Activated T-cell treated with anti-CD3 and anti-CD28 coated beads, Interleukin-2, amount 50 U/mL, for 72 hours (primary cell): ENCODE measurements at regions not wholly inside any gene's neighbourhood (a gene's known extent, or its start where the extent isn't known, plus 50 kb on each side); places are given as distances from the start of the nearest gene placed in this dataset.

Experiments
- ATAC-seq, 2 donors: fragments of 150-1000 bp; cut with Tn5 transposase; replicated peaks in 1 of 2; 2 replicates each; pipeline ENCODE4 v1.10.0; 2021; ENCODE audit warnings: moderate library complexity in 2 of 2, mild to moderate bottlenecking in 1 of 2
- DNase-seq, 2 donors: peaks; one replicate each; pipeline ENCODE4 v3.0.0; 2021 to 2022; ENCODE audit warnings: mixed read lengths in 1 of 2
- H3K27ac Mint-ChIP-seq: one replicate; pipeline ENCODE4 v1.8.0; 2022; ENCODE audit warnings: mild to moderate bottlenecking, moderate library complexity, mixed read lengths
- H3K27me3 Mint-ChIP-seq: one replicate; pipeline ENCODE4 v1.8.0; 2022; ENCODE audit warnings: low read depth, mixed read lengths
- H3K36me3 Mint-ChIP-seq, 2 donors: one replicate each; pipeline ENCODE4 v1.8.0; 2022; ENCODE audit warnings: mixed read lengths in 2 of 2, mild to moderate bottlenecking in 1 of 2; ENCODE audit not compliant: insufficient read depth in 2 of 2
- H3K4me1 Mint-ChIP-seq: one replicate; pipeline ENCODE4 v1.8.0; 2022; ENCODE audit warnings: low read depth, mixed read lengths
- H3K4me3 Mint-ChIP-seq, 2 donors: one replicate each; pipeline ENCODE4 v1.8.0; 2022; ENCODE audit warnings: mild to moderate bottlenecking in 2 of 2, mixed read lengths in 2 of 2, moderate library complexity in 2 of 2
- H3K9me3 Mint-ChIP-seq, 2 donors: one replicate each; pipeline ENCODE4 v1.8.0; 2022; ENCODE audit warnings: mixed read lengths in 2 of 2

DNA sequence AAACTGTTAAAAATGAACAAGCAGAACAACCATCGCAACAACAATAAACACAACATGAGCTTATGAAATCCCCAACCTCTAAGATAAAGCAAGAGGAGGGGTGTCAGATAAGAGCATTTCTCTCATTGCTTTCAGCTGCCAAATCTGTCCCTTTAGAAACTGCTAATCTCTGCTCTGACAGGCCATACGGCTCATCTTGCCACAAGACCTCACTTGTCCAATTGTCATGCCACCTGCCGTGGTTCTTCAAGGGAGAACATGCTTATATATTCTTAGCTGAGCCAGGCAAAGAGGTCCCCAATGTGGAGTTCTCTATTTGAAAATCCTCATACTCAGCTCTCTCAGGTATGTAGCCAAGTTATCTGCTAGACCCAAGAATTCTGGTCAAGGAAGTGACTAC is 405.0 kb upstream of the TNC start:
- DNase-seq = no peak
- Mint-ChIP-seq H3K4me1 (no peaks in the 10 kb centered on the region), H3K9me3 (peaks cover 0 to 2% of the 10 kb centered on the region in 2 donors), H3K4me3 (no peak overlapping the region), H3K27me3 (peaks cover 28% of the 10 kb centered on the region), H3K36me3 (no peaks in the 10 kb centered on the region), H3K27ac (no peak overlapping the region)
- no peak for ATAC-seq

DNA sequence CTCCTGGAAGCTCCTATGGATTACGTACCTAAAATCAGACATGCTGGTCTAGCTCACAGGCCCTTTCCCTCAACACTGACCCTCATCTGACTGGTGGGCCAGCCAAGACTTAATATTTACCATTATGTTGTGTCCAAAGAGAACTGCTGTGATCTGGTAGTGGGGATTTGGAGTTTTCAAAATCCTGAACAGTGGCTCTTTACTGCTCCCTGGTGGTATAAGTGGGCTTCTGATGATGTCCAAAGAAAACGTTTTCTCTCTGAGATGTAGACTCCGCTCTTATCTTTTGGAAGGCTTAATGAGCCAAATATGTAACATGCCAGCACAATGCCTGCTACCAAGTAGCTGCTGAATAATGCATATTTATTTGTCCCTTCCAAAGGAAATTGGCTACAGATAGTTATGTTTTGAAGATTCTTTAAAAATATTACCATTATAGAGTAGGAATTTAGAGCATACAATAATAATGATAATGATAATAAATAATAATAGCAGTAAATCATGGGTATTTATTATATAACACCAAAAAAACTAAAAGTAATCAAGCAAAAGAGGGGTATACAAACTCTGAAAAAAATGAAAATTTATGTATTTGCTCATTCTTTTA is 406.6 kb upstream of the TNC start:
- no peak overlapping the region for H3K4me3 Mint-ChIP-seq
- no peaks in the 10 kb centered on the region for H3K36me3 Mint-ChIP-seq
- H3K27ac Mint-ChIP-seq = no peak overlapping the region
- DNase-seq (peak; percentile 10 to 37), ATAC-seq (peak in 1 of 2 donors; percentile 39)
- H3K4me1 Mint-ChIP-seq = no peaks in the 10 kb centered on the region
- peaks cover 0 to 2% of the 10 kb centered on the region in 2 donors for H3K9me3 Mint-ChIP-seq
- H3K27me3 Mint-ChIP-seq = peaks cover 32% of the 10 kb centered on the region

GRCh38 chr9:115525111-115526058 is 407.4 kb upstream of the TNC start:
- DNase-seq (no peak), ATAC-seq (peak in 1 of 2 donors; percentile 53)
- Mint-ChIP-seq H3K9me3 (peaks cover 0 to 2% of the 10 kb centered on the region in 2 donors), H3K27me3 (peaks cover 25% of the 10 kb centered on the region), H3K27ac (no peak overlapping the region), H3K4me3 (no peak overlapping the region), H3K36me3 (no peaks in the 10 kb centered on the region), H3K4me1 (no peaks in the 10 kb centered on the region)

DNA sequence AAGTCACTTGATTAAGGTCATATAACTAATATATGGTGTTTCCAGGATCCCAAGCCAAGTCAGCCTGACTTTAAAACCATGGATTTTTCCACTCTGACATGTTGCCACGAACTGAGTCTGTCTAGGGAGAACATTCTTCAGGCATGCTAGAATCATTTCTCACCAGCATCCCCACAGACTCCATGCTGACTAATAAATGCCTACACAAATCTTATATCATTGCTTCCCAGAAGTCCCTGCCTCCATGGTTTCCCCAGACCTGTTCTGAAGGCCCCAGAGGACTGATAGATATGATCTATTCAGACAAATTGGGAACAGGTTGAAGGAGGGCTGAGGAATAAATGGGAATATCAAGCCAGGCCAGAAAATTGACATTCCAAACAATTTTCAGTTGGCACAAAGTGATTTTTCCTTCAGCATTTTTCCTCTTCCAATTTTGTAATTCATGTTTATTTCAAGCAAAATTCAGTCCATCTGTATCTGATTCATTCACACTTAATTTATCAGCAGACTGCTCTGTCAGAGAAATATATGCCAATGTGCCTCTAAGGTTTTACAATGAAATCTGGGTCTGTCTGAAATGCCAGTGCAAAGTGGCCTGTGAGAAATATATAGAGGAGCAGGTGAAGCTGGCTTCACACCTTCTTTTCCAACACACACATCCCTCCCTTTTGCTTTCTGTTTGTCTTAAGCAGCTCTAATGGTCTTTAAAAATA is 413.6 kb upstream of the TNC start:
- Mint-ChIP-seq H3K36me3 (no peaks in the 10 kb centered on the region), H3K9me3 (no peaks in the 10 kb centered on the region), H3K27me3 (peaks cover 20% of the 10 kb centered on the region), H3K27ac (no peak overlapping the region), H3K4me1 (no peaks in the 10 kb centered on the region), H3K4me3 (no peak overlapping the region)
- DNase-seq (no peak), ATAC-seq (no peak)

DNA sequence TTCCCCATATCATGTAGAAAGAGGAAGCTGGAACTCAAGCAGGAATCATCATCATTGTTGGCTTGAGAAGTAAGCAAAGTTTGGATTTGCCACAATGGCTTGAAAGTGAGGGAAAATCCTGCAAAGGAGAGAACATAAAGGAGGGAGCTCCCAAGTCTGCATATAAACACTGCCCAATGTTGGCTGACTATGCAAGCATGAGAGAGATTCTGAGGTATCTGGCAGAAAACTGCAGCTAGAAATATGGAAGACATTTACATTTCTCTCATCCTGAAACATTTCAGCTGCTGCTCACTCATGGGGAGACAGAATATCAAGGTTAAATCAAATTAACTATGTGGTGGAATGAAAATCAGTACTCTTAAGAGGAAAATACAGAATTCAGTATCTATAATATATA is 415.6 kb upstream of the TNC start:
- Mint-ChIP-seq H3K27me3 (peaks cover 20% of the 10 kb centered on the region), H3K4me1 (no peaks in the 10 kb centered on the region), H3K4me3 (no peak overlapping the region), H3K27ac (no peak overlapping the region), H3K9me3 (no peaks in the 10 kb centered on the region), H3K36me3 (no peaks in the 10 kb centered on the region)
- ATAC-seq (no peak), DNase-seq (no peak)

DNA sequence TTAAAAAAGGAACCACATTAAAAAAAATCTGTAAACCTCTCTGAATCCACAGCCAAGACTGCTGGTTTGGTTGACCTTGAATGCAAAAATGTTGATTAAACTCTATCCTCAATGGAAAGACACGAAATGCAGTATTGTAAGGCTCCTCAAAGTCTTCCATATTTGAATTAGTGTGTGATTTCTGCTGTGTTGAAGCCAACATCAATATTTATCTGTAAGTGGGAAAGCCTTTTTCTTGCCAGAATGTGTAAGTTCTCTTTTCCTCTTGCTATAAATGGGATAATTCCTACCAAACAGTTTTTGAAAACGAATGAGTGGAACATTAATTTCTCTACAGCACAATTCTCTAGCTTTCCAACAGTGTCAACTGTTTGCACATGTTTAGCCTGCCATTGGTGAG is 422.1 kb upstream of the TNC start:
- no peak for DNase-seq
- H3K4me1 Mint-ChIP-seq = no peaks in the 10 kb centered on the region
- ATAC-seq = no peak
- no peaks in the 10 kb centered on the region for H3K9me3 Mint-ChIP-seq
- H3K4me3 Mint-ChIP-seq = no peak overlapping the region
- H3K36me3 Mint-ChIP-seq = no peaks in the 10 kb centered on the region
- H3K27me3 Mint-ChIP-seq = peaks cover 13% of the 10 kb centered on the region
- no peak overlapping the region for H3K27ac Mint-ChIP-seq

GRCh38 chr9:115543511-115543910 is 425.6 kb upstream of the TNC start:
- no peak overlapping the region for H3K4me3 Mint-ChIP-seq
- no peaks in the 10 kb centered on the region for H3K36me3 Mint-ChIP-seq
- H3K27me3 Mint-ChIP-seq = peaks cover 16% of the 10 kb centered on the region
- no peaks in the 10 kb centered on the region for H3K9me3 Mint-ChIP-seq
- DNase-seq = no peak
- no peak for ATAC-seq
- no peak overlapping the region for H3K27ac Mint-ChIP-seq
- no peaks in the 10 kb centered on the region for H3K4me1 Mint-ChIP-seq

GRCh38 chr9:115548609-115549260 is 430.8 kb upstream of the TNC start:
- DNase-seq (no peak), ATAC-seq (no peak)
- Mint-ChIP-seq H3K27ac (no peak overlapping the region), H3K4me3 (no peak overlapping the region), H3K27me3 (peaks cover 19% of the 10 kb centered on the region), H3K4me1 (no peaks in the 10 kb centered on the region), H3K36me3 (no peaks in the 10 kb centered on the region), H3K9me3 (no peaks in the 10 kb centered on the region)

DNA sequence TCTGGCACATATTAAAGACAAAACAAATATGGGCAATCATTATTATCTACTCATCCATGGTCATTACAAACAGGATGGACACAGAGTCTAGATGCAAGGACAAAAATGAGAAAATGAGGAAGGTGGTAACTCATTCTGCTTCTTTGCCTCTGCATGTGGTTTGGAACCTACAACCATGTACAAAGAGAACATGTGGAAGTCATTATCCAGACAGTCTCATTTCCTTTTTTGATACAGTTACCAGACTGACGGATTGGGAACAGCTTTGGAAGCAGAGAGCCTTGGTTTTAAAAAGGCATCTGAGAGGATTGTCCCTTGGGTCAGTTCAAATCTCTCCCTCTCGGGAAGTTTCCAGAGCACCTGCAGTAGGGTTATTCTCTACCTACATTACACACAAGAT is 433.4 kb upstream of the TNC start:
- DNase-seq (no peak), ATAC-seq (no peak)
- H3K4me1 Mint-ChIP-seq = no peaks in the 10 kb centered on the region
- peaks cover 3 to 4% of the 10 kb centered on the region in 2 donors for H3K9me3 Mint-ChIP-seq
- H3K4me3 Mint-ChIP-seq = no peak overlapping the region
- peaks cover 19% of the 10 kb centered on the region for H3K27me3 Mint-ChIP-seq
- peaks cover 0 to 2% of the 10 kb centered on the region in 2 donors for H3K36me3 Mint-ChIP-seq
- no peak overlapping the region for H3K27ac Mint-ChIP-seq

DNA sequence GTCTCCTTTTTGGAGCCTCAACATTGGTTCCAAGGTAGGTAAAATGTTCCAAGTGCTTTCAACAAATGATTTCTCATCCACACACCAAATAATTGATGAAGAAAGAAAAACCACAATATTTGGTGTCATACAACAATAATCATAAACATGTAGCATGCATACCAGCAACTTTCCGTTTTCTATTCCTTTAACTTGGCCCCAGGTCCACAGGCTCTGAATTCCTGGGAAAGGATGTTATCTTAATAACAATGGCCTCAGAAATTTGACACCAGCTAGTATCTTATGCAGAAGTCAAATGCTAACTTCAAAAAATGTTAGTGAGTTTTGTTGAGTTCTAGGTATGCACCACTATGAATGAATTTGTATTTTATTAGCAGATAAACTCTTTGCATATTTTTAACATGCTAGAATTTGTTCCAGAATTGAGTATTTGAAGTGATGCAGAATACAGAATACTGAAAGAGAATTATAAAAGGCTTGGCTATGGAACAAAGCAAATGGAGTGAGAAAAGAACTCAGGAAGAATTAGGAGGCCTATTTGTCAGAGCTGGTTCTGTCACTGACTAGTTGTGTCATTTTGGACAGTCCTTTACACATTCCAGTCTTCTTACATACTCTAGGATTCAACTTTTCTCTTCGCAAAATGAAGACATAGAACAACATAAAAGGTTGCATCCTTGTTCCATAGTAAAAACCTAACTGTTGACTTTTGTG is 435.3 kb upstream of the TNC start:
- peaks cover 10% of the 10 kb centered on the region for H3K27me3 Mint-ChIP-seq

DNA sequence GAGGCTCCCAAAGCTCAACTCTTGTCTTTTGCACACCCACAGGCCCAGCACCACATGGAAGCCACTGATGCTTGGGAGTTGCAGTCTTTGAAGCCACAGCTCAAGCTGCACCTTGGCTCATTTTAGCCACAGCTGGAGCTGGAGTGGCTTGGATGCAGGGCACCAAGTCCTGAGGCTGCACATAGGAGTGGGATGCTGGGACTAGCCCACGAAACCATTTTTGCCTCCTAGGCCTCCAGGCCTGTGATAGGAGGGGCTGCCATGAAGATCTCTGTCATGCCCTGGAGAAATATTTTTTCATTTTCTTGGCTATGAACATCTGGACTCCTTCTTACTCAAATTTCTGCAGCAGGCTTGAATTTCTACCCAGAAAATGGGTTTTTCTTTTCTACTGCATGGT is 438.5 kb upstream of the TNC start:
- ATAC-seq = no peak
- Mint-ChIP-seq H3K36me3 (peaks cover 2 to 10% of the 10 kb centered on the region in 2 donors), H3K27me3 (peaks cover 5% of the 10 kb centered on the region), H3K27ac (no peak overlapping the region), H3K4me1 (no peaks in the 10 kb centered on the region), H3K9me3 (peaks cover 10 to 13% of the 10 kb centered on the region in 2 donors), H3K4me3 (no peak overlapping the region)
- DNase-seq = no peak

More for the DNA sequence above, 435.3 kb upstream of the TNC start:
- H3K4me1 Mint-ChIP-seq = no peaks in the 10 kb centered on the region
- peaks cover 10 to 13% of the 10 kb centered on the region in 2 donors for H3K9me3 Mint-ChIP-seq
- no peak for ATAC-seq
- H3K36me3 Mint-ChIP-seq = peaks cover 2 to 10% of the 10 kb centered on the region in 2 donors
- no peak overlapping the region for H3K27ac Mint-ChIP-seq
- DNase-seq = no peak
- no peak overlapping the region for H3K4me3 Mint-ChIP-seq

DNA sequence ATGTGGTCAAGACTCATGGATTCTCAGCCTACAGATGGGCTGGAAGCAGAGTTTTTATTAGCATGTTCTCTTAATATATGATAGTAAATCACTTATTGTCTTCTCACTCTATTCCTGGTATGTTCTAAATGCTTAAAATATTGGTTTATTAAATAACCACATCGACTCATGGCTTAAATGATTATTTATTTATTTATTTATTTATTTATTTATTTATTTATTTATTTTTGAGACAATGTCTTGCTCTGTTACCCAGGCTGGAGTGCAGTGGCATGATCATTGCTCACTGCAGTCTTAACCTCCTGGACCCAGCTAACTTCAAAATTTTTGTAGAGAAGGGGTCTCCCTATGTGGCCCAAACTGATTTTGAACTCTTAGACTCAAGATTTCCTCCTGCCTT is 457.2 kb upstream of the TNC start:
- no peak overlapping the region for H3K27ac Mint-ChIP-seq
- ATAC-seq = no peak
- H3K4me1 Mint-ChIP-seq = no peaks in the 10 kb centered on the region
- H3K9me3 Mint-ChIP-seq = no peaks in the 10 kb centered on the region
- no peaks in the 10 kb centered on the region for H3K27me3 Mint-ChIP-seq
- H3K4me3 Mint-ChIP-seq = no peak overlapping the region
- DNase-seq = no peak
- no peaks in the 10 kb centered on the region for H3K36me3 Mint-ChIP-seq
